Stimulated activated CD4-positive, alpha-beta T cell treated with anti-CD3 and anti-CD28 coated beads, Interleukin-4, amount 100 ng/mL, for 48 hours (primary cell): ENCODE measurements at regions not wholly inside any gene's neighbourhood (a gene's known extent, or its start where the extent isn't known, plus 50 kb on each side); places are given as distances from the start of the nearest gene placed in this dataset.

ENCODE experiments used
- DNase-seq, 2 donors: peaks; one replicate each; pipeline ENCODE4 v3.0.0-alpha.2; 2020; ENCODE audit warnings: low read depth in 2 of 2

GRCh38 chr21:15151385-15152103, 86.7 kb upstream of the NRIP1 start:
- DNase-seq: no peak

- no peak for DNase-seq
Observed at GRCh38 chr21:15152591-15152990, 87.8 kb upstream of the NRIP1 start.

GRCh38 chr21:15159382-15160020, 94.7 kb upstream of the NRIP1 start:
- no peak for DNase-seq

GRCh38 chr21:15160136-15160535, 95.3 kb upstream of the NRIP1 start:
- DNase-seq: no peak

GRCh38 chr21:15162921-15163320, 98.1 kb upstream of the NRIP1 start:
- no peak for DNase-seq

GRCh38 chr21:15164273-15164672, 99.5 kb upstream of the NRIP1 start:
- DNase-seq: no peak

GRCh38 chr21:15164678-15165303, 100.0 kb upstream of the NRIP1 start:
- DNase-seq: no peak

GRCh38 chr21:15170614-15171013, 105.8 kb upstream of the NRIP1 start:
- DNase-seq: no peak

GRCh38 chr21:15171546-15171945, 106.7 kb upstream of the NRIP1 start:
- DNase-seq: no peak

- no peak for DNase-seq
Observed at GRCh38 chr21:15172963-15173362, 108.2 kb upstream of the NRIP1 start.

- DNase-seq: no peak
Observed at GRCh38 chr21:15174923-15175322, 110.1 kb upstream of the NRIP1 start.

- no peak for DNase-seq
Observed at GRCh38 chr21:15182731-15183130, 117.9 kb upstream of the NRIP1 start.

- DNase-seq: no peak
Observed at GRCh38 chr21:15183813-15184257, 119.0 kb upstream of the NRIP1 start.

- DNase-seq: no peak
Observed at GRCh38 chr21:15190412-15190811, 125.6 kb upstream of the NRIP1 start.

GRCh38 chr21:15190837-15191236, 126.0 kb upstream of the NRIP1 start:
- DNase-seq: no peak

- no peak for DNase-seq
Observed at GRCh38 chr21:15191342-15191741, 126.5 kb upstream of the NRIP1 start.

GRCh38 chr21:15192243-15192642, 127.4 kb upstream of the NRIP1 start:
- DNase-seq: no peak

GRCh38 chr21:15193937-15194336, 129.1 kb upstream of the NRIP1 start:
- no peak for DNase-seq

GRCh38 chr21:15195104-15195503, 130.3 kb upstream of the NRIP1 start:
- no peak for DNase-seq

GRCh38 chr21:15195768-15196167, 131.0 kb upstream of the NRIP1 start:
- DNase-seq: no peak

GRCh38 chr21:15197696-15198095, 132.9 kb upstream of the NRIP1 start:
- no peak for DNase-seq

GRCh38 chr21:15199414-15200383, 134.9 kb upstream of the NRIP1 start:
- DNase-seq: no peak
